Astrocyte of the cerebellum (primary cell): ENCODE measurements at regions not wholly inside any gene's neighbourhood (a gene's known extent, or its start where the extent isn't known, plus 50 kb on each side); places are given as distances from the start of the nearest gene placed in this dataset.

Source experiments
- DNase-seq: peaks from one replicate; pipeline ENCODE4 v3.0.0-alpha.2; 2011; ENCODE audit warnings: low read depth
- H3K4me3 ChIP-seq: 2 replicates; pipeline ENCODE4 v1.5.1; 2011; ENCODE audit warnings: mild to moderate bottlenecking, low read depth, low read length, moderate library complexity
- in situ Hi-C: cut with HindIII; loops from 2 replicates; pipeline ENCODE4 v1.10.0; 2017; ENCODE audit warnings: low sequenced_read_pairs
- TF ChIP-seq, protein P1 (sequence below): IDR thresholded peaks from 2 replicates; pipeline ENCODE4 v1.5.1; 2012; ENCODE audit warnings: low read length, low read depth, moderate library complexity, mild to moderate bottlenecking; ENCODE audit errors: missing control alignments

DNA sequence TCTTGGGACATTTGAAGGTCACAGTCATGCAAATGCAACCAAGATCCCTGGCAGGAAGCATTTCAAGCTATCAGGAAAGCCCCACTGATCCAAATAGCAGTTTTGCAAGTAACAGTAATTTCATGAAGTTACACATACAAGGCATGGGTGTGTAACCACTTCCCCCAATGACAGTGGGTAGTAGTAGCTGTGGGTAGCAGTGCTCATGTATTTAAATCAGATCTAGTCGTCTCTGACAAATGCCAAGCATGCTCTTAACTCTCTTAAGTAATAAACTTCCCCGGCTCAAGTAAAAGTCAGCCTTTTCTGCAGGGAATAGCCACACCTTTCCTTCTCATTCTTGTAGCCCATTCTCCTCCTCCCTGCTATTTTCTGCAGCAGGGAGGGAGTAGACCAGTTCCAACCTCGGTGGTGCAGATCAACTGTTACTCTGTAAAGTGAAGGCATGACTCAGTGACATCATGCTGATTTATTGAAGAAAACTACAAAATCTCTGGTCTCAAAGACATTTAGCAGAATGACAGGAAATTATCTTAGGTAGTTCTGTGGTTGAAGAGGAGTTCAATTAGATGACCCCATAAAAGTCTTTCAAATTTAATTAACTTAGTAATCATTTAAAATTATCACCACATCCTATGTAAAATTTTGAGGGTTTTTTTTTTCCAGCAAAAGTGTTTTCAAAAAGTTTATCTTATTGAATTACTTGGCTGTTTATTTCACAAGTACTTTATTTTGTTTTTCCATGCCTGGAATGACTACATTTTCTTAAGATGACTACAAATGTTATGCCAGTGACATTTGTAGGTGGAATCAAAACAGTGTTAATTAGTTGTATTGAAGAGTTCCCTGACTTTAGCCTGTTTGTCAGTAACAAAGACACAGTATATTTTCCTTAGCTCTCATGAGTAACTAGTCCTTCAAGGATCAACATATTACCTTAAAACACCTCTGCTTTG lies 568.3 kb downstream of the INHBA start:
- DNase-seq = no peak
- in situ Hi-C loops = no loop called here
- no peak overlapping the region for H3K4me3 ChIP-seq
- TF ChIP-seq, protein P1, sequence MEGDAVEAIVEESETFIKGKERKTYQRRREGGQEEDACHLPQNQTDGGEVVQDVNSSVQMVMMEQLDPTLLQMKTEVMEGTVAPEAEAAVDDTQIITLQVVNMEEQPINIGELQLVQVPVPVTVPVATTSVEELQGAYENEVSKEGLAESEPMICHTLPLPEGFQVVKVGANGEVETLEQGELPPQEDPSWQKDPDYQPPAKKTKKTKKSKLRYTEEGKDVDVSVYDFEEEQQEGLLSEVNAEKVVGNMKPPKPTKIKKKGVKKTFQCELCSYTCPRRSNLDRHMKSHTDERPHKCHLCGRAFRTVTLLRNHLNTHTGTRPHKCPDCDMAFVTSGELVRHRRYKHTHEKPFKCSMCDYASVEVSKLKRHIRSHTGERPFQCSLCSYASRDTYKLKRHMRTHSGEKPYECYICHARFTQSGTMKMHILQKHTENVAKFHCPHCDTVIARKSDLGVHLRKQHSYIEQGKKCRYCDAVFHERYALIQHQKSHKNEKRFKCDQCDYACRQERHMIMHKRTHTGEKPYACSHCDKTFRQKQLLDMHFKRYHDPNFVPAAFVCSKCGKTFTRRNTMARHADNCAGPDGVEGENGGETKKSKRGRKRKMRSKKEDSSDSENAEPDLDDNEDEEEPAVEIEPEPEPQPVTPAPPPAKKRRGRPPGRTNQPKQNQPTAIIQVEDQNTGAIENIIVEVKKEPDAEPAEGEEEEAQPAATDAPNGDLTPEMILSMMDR = no peak

DNA sequence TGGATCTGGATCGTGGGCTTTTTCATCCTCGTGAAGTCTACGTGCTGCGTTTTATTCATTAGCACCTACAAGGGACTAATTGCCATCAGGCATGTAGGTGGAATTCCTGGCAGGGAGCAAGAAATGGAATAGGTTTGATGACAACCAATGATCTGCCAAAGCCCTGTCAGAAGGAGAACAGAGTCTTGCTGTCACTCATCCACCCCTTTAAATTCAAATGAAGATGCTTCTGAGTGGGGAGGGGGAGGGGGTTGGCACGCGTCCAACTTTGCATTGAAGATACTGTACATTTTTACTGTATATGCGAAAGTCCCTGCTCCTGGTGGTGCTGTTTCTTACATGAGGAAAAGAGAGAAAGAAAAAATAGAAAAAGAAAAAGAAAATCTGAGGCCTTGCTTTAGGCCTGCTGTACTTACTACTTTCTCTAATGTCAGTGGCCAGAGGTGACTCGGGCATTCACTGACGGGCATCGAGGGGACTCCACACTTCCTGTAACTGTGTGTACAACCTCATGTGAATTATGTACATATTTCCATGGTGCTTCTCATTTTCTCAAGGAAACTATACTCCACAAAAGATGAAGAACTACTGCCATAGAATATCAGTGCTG lies 569.1 kb downstream of the INHBA start:
- in situ Hi-C loops = no loop called here
- TF ChIP-seq, protein P1 = no peak
- no peak overlapping the region for H3K4me3 ChIP-seq
- no peak for DNase-seq

DNA sequence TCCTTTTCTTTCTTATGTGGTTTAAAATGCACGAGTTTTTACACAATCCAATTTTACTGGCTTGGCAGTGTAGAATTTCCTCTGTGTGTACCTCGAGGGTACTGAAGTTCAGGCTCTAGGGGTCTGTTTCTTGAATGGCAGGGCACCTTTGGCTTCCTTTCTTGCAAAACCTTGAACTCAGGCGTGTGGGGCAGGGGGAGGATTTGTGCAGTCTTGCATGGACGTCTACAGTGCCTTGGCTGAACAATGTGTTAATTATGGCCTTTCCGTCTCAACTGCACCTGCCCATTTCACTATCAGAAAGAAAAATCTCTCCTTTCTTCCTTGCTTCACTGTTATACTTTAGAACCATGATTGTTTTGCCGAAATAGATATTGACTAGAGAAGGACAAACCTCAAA lies 570.9 kb downstream of the INHBA start:
- no peak overlapping the region for H3K4me3 ChIP-seq
- TF ChIP-seq, protein P1 = no peak
- DNase-seq = no peak
- in situ Hi-C loops = no loop called here

DNA sequence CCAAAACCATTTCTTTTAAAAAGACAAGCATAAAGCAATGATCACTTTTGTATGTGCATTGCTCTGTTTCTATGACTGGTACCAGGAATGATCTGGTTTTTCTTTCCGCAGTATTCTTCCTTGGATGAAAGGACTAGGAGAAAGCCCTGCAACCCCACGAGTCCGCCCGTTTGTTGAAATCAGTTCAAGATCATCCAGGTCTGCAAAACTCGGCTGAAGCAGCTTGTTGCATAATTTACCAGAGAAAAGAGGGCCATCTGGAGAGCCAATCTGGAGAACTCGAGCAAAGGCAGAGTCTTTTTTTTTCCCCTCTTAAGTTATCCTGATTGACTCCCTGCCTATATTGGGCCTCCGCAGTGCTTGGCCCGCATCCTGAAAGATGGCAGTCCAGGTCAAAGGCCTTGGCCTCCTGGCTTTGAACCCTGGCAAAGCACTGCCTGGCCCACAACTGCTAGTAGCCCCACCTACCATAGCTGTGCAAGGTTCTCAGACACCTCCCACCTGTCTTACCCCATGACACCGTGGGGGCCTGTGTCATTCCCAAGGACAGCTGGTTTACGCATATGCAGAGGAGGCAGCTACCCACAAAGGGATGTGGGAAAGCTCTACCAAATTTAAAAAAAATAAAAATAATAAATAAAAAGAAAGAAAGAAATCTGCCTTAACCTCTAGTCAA lies 572.2 kb downstream of the INHBA start:
- no peak overlapping the region for H3K4me3 ChIP-seq
- TF ChIP-seq, protein P1 = no peak
- in situ Hi-C loops = no loop called here
- no peak for DNase-seq

DNA sequence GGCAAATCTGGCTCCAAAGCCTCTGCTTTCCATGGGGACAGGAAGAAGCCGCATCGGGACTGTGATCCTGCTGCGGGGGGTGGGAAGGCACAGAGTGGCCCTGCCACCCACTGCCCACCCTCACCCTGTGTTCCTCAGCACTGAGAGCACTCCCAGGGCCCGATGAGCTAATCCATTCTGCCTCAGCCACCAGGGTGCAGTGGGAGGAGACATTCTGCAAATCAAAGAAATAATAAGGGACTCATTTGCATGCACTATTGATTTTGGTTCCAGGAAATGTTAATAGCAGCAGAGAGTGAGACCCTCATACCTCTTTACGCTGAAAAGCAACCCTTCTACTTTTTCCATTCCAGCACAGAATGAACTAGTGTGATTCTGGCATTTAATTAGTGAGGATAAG lies 572.8 kb downstream of the INHBA start:
- DNase-seq = no peak
- TF ChIP-seq, protein P1 = no peak
- in situ Hi-C loops = no loop called here
- H3K4me3 ChIP-seq = no peak overlapping the region

DNA sequence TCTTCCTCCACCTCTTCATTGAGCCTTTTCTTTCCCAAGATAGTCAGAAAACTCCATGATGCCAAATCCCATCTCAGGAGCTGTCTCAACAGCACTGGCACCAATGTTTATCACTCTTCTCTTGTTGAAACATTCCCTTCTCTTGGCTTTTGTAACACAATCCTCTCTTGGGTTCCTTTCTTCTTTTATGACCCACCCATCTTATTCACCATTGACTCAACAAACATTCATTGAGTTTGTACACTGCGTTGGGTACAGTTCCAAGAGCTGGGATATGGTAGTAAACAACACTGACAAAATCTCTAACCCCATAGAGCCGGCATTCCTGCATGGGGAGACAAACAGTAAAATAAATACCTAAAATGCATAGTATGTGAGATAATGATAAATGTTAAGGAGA lies 577.5 kb downstream of the INHBA start:
- no peak overlapping the region for H3K4me3 ChIP-seq
- TF ChIP-seq, protein P1 = no peak
- in situ Hi-C loops = no loop called here
- DNase-seq = no peak
